HCT116 (cell line): ENCODE measurements at regions not wholly inside any gene's neighbourhood (a gene's known extent, or its start where the extent isn't known, plus 50 kb on each side); places are given as distances from the start of the nearest gene placed in this dataset.

Source experiments
- ATAC-seq: fragments of 200-7000 bp; cut with Tn5 transposase; 2 replicates; pipeline ENCODE4 v1.9.1; 2020; ENCODE audit warnings: mild to moderate bottlenecking, moderate library complexity
- BruUV-seq: library from RNA; stranded (reverse); fragments of 400-500 nt; replicated peaks from 2 replicates; lab custom pipeline; 2021; lab: Mats Ljungman, UMichigan
- CTCF ChIA-PET: fragments of 300-600 bp; sonication (Branson Sonifier 250); formaldehyde crosslinking; loops from one replicate; lab custom pipeline; 2021; ENCODE audit warnings: antibody characterized with exemption; lab: Charles Lee
- POLR2A ChIA-PET: fragments of 300-600, 350-600 bp; sonication (Branson Sonifier 250); formaldehyde crosslinking; loops from one replicate; lab custom pipeline; 2021; ENCODE audit warnings: antibody characterized with exemption; lab: Charles Lee
- RAD21 ChIA-PET, 2 experiments: fragments of 300-600 bp; sonication (Branson Sonifier 250); formaldehyde crosslinking; loops; one replicate each; lab custom pipeline; 2023; ENCODE audit warnings: low total read pairs in 2 of 2; ENCODE audit not compliant: uncharacterized antibody in 2 of 2, unreplicated experiment in 2 of 2, low non-redundant PET in 1 of 2; lab: Charles Lee
- DNase-seq: peaks from one replicate; pipeline ENCODE4 v3.0.0-alpha.2; 2010; ENCODE audit warnings: low read depth, low spot score
- H2AFZ ChIP-seq: fragments of 200-600 bp; shearing (Covaris generic), sonication (generic); 2 replicates; pipeline ENCODE4 v1.6.1; 2017; ENCODE audit warnings: low read depth, mixed run types, mixed read lengths, antibody characterized with exemption, low read length; ENCODE audit not compliant: poor library complexity, severe bottlenecking
- H3K27ac ChIP-seq: 2 replicates; pipeline ENCODE4 v1.5.1; 2012; ENCODE audit warnings: low read depth, low read length
- H3K27me3 ChIP-seq: fragments of 200-600 bp; sonication (generic); 2 replicates; pipeline ENCODE4 v1.6.1; 2016; ENCODE audit warnings: mixed run types, low read length, mixed read lengths; ENCODE audit not compliant: insufficient read depth
- H3K36me3 ChIP-seq, 2 experiments: fragments of 200-500 bp in 1 of 2; fragments of 200-600 bp in 1 of 2; sonication (Bioruptor generic) in 1 of 2; sonication (generic) in 1 of 2; 2 replicates each; pipeline versions ENCODE4 v1.5.1 to v1.6.1; 2014 to 2016; ENCODE audit warnings: low read length in 2 of 2, inconsistent platforms in 1 of 2, mixed read lengths in 1 of 2, mixed run types in 1 of 2; ENCODE audit not compliant: insufficient read depth in 2 of 2, control insufficient read depth in 1 of 2
- H3K4me1 ChIP-seq, 2 experiments: fragments of 200-600 bp in 1 of 2; sonication (generic) in 1 of 2; 2 replicates each; pipeline versions ENCODE4 v1.5.1 to v1.6.1; 2012 to 2017; ENCODE audit warnings: low read length in 2 of 2, inconsistent platforms in 1 of 2, mild to moderate bottlenecking in 1 of 2, mixed read lengths in 1 of 2, mixed run types in 1 of 2, moderate library complexity in 1 of 2; ENCODE audit not compliant: insufficient read depth in 2 of 2, control insufficient read depth in 1 of 2
- H3K4me2 ChIP-seq: fragments of 200-600 bp; sonication (generic); 2 replicates; pipeline ENCODE4 v1.6.1; 2017; ENCODE audit warnings: mixed run types, low read length, mixed read lengths
- H3K4me3 ChIP-seq, 2 experiments: fragments of 200-600 bp in 1 of 2; sonication (generic) in 1 of 2; replicated peaks in 1 of 2; 2 replicates each; pipeline ENCODE4 v1.5.1; 2011 to 2016; ENCODE audit warnings: low read length in 2 of 2, control low read depth in 1 of 2, low read depth in 1 of 2, mild to moderate bottlenecking in 1 of 2, mixed read lengths in 1 of 2, mixed run types in 1 of 2
- H3K79me2 ChIP-seq: fragments of 200-600 bp; sonication (generic); 2 replicates; pipeline ENCODE4 v1.6.1; 2017; ENCODE audit warnings: mild to moderate bottlenecking, mixed run types, low read length, moderate library complexity, mixed read lengths; ENCODE audit not compliant: insufficient read depth
- H3K9ac ChIP-seq: fragments of 200-600 bp; sonication (generic); 2 replicates; pipeline ENCODE4 v1.6.1; 2016; ENCODE audit warnings: low read length, mixed read lengths
- H3K9me2 ChIP-seq: fragments of 200-600 bp; sonication (generic), shearing (Covaris generic); 2 replicates; pipeline ENCODE4 v1.6.1; 2017; ENCODE audit warnings: mixed run types, mild to moderate bottlenecking, moderate library complexity; ENCODE audit not compliant: insufficient read depth
- H3K9me3 ChIP-seq, 2 experiments: fragments of 200-500 bp in 1 of 2; fragments of 200-600 bp in 1 of 2; sonication (Bioruptor generic) in 1 of 2; sonication (generic) in 1 of 2; 2 replicates each; pipeline ENCODE4 v1.6.1; 2014 to 2017; ENCODE audit warnings: low read length in 2 of 2, mixed read lengths in 2 of 2, inconsistent platforms in 1 of 2, low read depth in 1 of 2, mild to moderate bottlenecking in 1 of 2, mixed run types in 1 of 2, moderate library complexity in 1 of 2; ENCODE audit not compliant: control insufficient read depth in 1 of 2, insufficient read depth in 1 of 2
- H4K20me1 ChIP-seq: fragments of 200-600 bp; sonication (generic), shearing (Covaris generic); 2 replicates; pipeline ENCODE4 v1.6.1; 2017; ENCODE audit warnings: mixed run types, mild to moderate bottlenecking, moderate library complexity; ENCODE audit not compliant: insufficient read depth
- CBX3 ChIP-seq: IDR thresholded peaks from 2 replicates; pipeline ENCODE4 v1.6.1; 2012; ENCODE audit warnings: low read depth
- CTCF ChIP-seq, 3 experiments: fragments of 200-600 bp in 1 of 3; sonication (generic) in 1 of 3; IDR thresholded peaks in 2 of 3; conservative IDR thresholded peaks in 1 of 3; 2 replicates each; pipeline ENCODE4 v1.5.1; 2012 to 2017; ENCODE audit warnings: low read depth in 2 of 3, low read length in 2 of 3, antibody characterized with exemption in 1 of 3, borderline replicate concordance in 1 of 3, control low read depth in 1 of 3, mild to moderate bottlenecking in 1 of 3, mixed read lengths in 1 of 3, mixed run types in 1 of 3, moderate library complexity in 1 of 3; ENCODE audit not compliant: insufficient read depth in 1 of 3
- EGR1 ChIP-seq: IDR thresholded peaks from 2 replicates; pipeline ENCODE4 v1.6.1; 2012; ENCODE audit warnings: low read depth
- ELF1 ChIP-seq: IDR thresholded peaks from 2 replicates; pipeline ENCODE4 v1.6.1; 2012; ENCODE audit warnings: low read depth, borderline replicate concordance
- EZH2 ChIP-seq: fragments of 200-600 bp; sonication (generic); IDR thresholded peaks from 2 replicates; pipeline ENCODE4 v1.6.1; 2017; ENCODE audit warnings: antibody characterized with exemption, mixed run types
- EZH2phosphoT487 ChIP-seq: fragments of 200-600 bp; IDR thresholded peaks from 2 replicates; pipeline ENCODE4 v1.6.1; 2018; ENCODE audit warnings: antibody characterized with exemption, borderline replicate concordance
- JUND ChIP-seq: IDR thresholded peaks from 2 replicates; pipeline ENCODE4 v1.6.1; 2012
- POLR2A ChIP-seq: IDR thresholded peaks from 2 replicates; pipeline ENCODE4 v1.7.0; 2011; ENCODE audit warnings: borderline replicate concordance; ENCODE audit not compliant: insufficient read depth, insufficient read length; ENCODE audit errors: extremely low read depth
- RAD21 ChIP-seq: IDR thresholded peaks from 2 replicates; pipeline ENCODE4 v1.6.1; 2012; ENCODE audit warnings: low read depth, mild to moderate bottlenecking
- REST ChIP-seq: IDR thresholded peaks from 2 replicates; pipeline ENCODE4 v1.6.1; 2012; ENCODE audit warnings: low read depth
- SIN3A ChIP-seq: IDR thresholded peaks from 2 replicates; pipeline ENCODE4 v1.6.1; 2012; ENCODE audit warnings: low read depth
- SP1 ChIP-seq: IDR thresholded peaks from 2 replicates; pipeline ENCODE4 v1.6.1; 2012; ENCODE audit warnings: low read depth
- TCF7L2 ChIP-seq: IDR thresholded peaks from 2 replicates; pipeline ENCODE4 v1.7.0; 2011; ENCODE audit warnings: borderline replicate concordance, inconsistent platforms; ENCODE audit not compliant: insufficient read depth, insufficient read length; ENCODE audit errors: extremely low read depth
- ZNF274 ChIP-seq: fragments of 200-500 bp; sonication (Bioruptor generic); IDR thresholded peaks from 2 replicates; pipeline ENCODE4 v1.6.1; 2014; ENCODE audit warnings: mild to moderate bottlenecking, low read depth, low read length, inconsistent platforms
- intact Hi-C: fragments of 100-400 bp; cut with micrococcal nuclease; formaldehyde crosslinking; loops from 2 replicates; pipeline ENCODE4 v1.10.0; 2022

GRCh38 chr1:208595745-208596144 is 351.6 kb upstream of the PLXNA2 start:
- BruUV-seq, result no TSS peak
- ChIA-PET CTCF (no interaction called here), POLR2A (no interaction called here), RAD21 (no interaction called here)
- Histone ChIP-seq H3K4me1 (no peaks in the 10 kb centered on the region), H3K27ac (no peak overlapping the region), H4K20me1 (no peaks in the 10 kb centered on the region), H3K36me3 (no peaks in the 10 kb centered on the region), H3K4me3 (no peak overlapping the region), H3K9me3 (no peaks in the 10 kb centered on the region), H3K79me2 (no peaks in the 10 kb centered on the region), H3K4me2 (no peak overlapping the region), H3K9ac (no peak overlapping the region), H3K9me2 (no peaks in the 10 kb centered on the region), H2AFZ (no peak overlapping the region), H3K27me3 (peaks cover 8% of the 10 kb centered on the region; the same call in 1 of the 2 replicates)
- no peak for ATAC-seq
- intact Hi-C loops, result no loop called here
- no peak for TF ChIP-seq RAD21
- no peak for TF ChIP-seq REST
- no peak for DNase-seq

- BruUV-seq, result no TSS peak
- Histone ChIP-seq H3K4me1 (no peaks in the 10 kb centered on the region), H3K9ac (no peak overlapping the region), H3K79me2 (no peaks in the 10 kb centered on the region), H3K36me3 (no peaks in the 10 kb centered on the region), H3K27ac (no peak overlapping the region), H2AFZ (no peak overlapping the region), H4K20me1 (no peaks in the 10 kb centered on the region), H3K4me3 (no peak overlapping the region), H3K9me3 (no peaks in the 10 kb centered on the region), H3K4me2 (no peak overlapping the region), H3K27me3 (peaks cover 9% of the 10 kb centered on the region; the same call in 1 of the 2 replicates), H3K9me2 (no peaks in the 10 kb centered on the region)
- ChIA-PET CTCF (no interaction called here), RAD21 (no interaction called here), POLR2A (no interaction called here)
- DNase-seq (no peak), ATAC-seq (no peak)
- intact Hi-C loops, result no loop called here
- TF ChIP-seq EZH2 (no peak), CBX3 (no peak), POLR2A (no peak), TCF7L2 (no peak), SP1 (no peak), CTCF (IDR thresholded peaks at IDR 0.05 in 2 of 3, conservative IDR thresholded peaks at IDR 0.05 in 1 of 3; ENCODE audit: borderline replicate concordance in 1 of 3, insufficient read depth in 1 of 3, low read depth in 2 of 3, low read length in 2 of 3) (no peak), RAD21 (no peak), ELF1 (no peak), SIN3A (no peak), ZNF274 (no peak), JUND (no peak), EZH2phosphoT487 (no peak), EGR1 (no peak)
These were observed 353.4 kb upstream of the PLXNA2 start for GRCh38 chr1:208597571-208597970.
